ENCODE measurements at regions not wholly inside any gene's neighbourhood (a gene's known extent, or its start where the extent isn't known, plus 50 kb on each side); places are given as distances from the start of the nearest gene placed in this dataset.

GRCh38 chr16:64047207-64047606 lies 1074.7 kb downstream of the CDH11 start:
- DNase-seq (ENCODE audit: low read depth, low spot score), result no peak
- H3K4me2 ChIP-seq (ENCODE audit: control insufficient read depth, extremely low read depth, insufficient read depth, low read depth, low read length), result no peak overlapping the region
- H3K4me3 ChIP-seq (ENCODE audit: control insufficient read depth in 2 of 3, extremely low read depth in 1 of 3, insufficient read depth in 2 of 3, low read depth in 1 of 3, low read length in 3 of 3), result no peak overlapping the region
- FAIRE-seq, result no peak
- no peaks in the 10 kb centered on the region for H3K27me3 ChIP-seq (ENCODE audit: control insufficient read depth, extremely low read depth, insufficient read depth, low read length)
- dilution Hi-C loops (cut with MboI; ENCODE audit: extremely low pct_ligation_motif_present, low sequenced_read_pairs), result no loop called here
- no peak overlapping the region for H3K9ac ChIP-seq (ENCODE audit: control insufficient read depth, extremely low read depth, insufficient read depth, low read length)
- H3K79me2 ChIP-seq (ENCODE audit: control insufficient read depth, insufficient read depth, low read length), result no peaks in the 10 kb centered on the region
- TF ChIP-seq EZH2 (IDR thresholded peaks at IDR 0.05; ENCODE audit: low read length) (no peak), CTCF (optimal IDR thresholded peaks at IDR 0.05 in 1 of 3, IDR thresholded peaks at IDR 0.05 in 1 of 3, conservative IDR thresholded peaks at IDR 0.05 in 1 of 3; ENCODE audit: extremely low read depth in 1 of 3, insufficient read depth in 2 of 3, low read length in 3 of 3) (no peak)
- H3K36me3 ChIP-seq (ENCODE audit: control insufficient read depth in 2 of 2, extremely low read depth in 1 of 2, insufficient read depth in 2 of 2, low read length in 2 of 2), result no peaks in the 10 kb centered on the region
- no peaks in the 10 kb centered on the region for H4K20me1 ChIP-seq (ENCODE audit: control insufficient read depth, extremely low read depth, insufficient read depth, low read length)
- H3K27ac ChIP-seq (ENCODE audit: control insufficient read depth, insufficient read depth, low read length), result no peak overlapping the region
- no peaks in the 10 kb centered on the region for H3K4me1 ChIP-seq (ENCODE audit: control insufficient read depth, extremely low read depth, insufficient read depth, low read length)
- no peak overlapping the region for H2AFZ ChIP-seq (ENCODE audit: control insufficient read depth, low read length)
- no peaks in the 10 kb centered on the region for H3K9me3 ChIP-seq (ENCODE audit: control insufficient read depth, low read depth, low read length)
- no peaks in the 10 kb centered on the region for H3K9me1 ChIP-seq (ENCODE audit: control insufficient read depth, extremely low read depth, insufficient read depth, low read length)

GRCh38 chr16:64035337-64035736 lies 1086.5 kb downstream of the CDH11 start:
- FAIRE-seq, result no peak

More at GRCh38 chr16:64035337-64035736, 1086.5 kb downstream of the CDH11 start:
- TF ChIP-seq CTCF (optimal IDR thresholded peaks at IDR 0.05 in 1 of 3, IDR thresholded peaks at IDR 0.05 in 1 of 3, conservative IDR thresholded peaks at IDR 0.05 in 1 of 3; ENCODE audit: extremely low read depth in 1 of 3, insufficient read depth in 2 of 3, low read length in 3 of 3) (no peak), EZH2 (IDR thresholded peaks at IDR 0.05; ENCODE audit: low read length) (no peak)
- no peak overlapping the region for H3K27ac ChIP-seq (ENCODE audit: control insufficient read depth, insufficient read depth, low read length)
- H3K27me3 ChIP-seq (ENCODE audit: control insufficient read depth, extremely low read depth, insufficient read depth, low read length), result no peaks in the 10 kb centered on the region
- no peak overlapping the region for H3K4me3 ChIP-seq (ENCODE audit: control insufficient read depth in 2 of 3, extremely low read depth in 1 of 3, insufficient read depth in 2 of 3, low read depth in 1 of 3, low read length in 3 of 3)
- no peak for DNase-seq (ENCODE audit: low read depth, low spot score)
- no peaks in the 10 kb centered on the region for H4K20me1 ChIP-seq (ENCODE audit: control insufficient read depth, extremely low read depth, insufficient read depth, low read length)
- no peaks in the 10 kb centered on the region for H3K36me3 ChIP-seq (ENCODE audit: control insufficient read depth in 2 of 2, extremely low read depth in 1 of 2, insufficient read depth in 2 of 2, low read length in 2 of 2)
- H3K79me2 ChIP-seq (ENCODE audit: control insufficient read depth, insufficient read depth, low read length), result no peaks in the 10 kb centered on the region
- no peak overlapping the region for H2AFZ ChIP-seq (ENCODE audit: control insufficient read depth, low read length)
- no peak overlapping the region for H3K4me2 ChIP-seq (ENCODE audit: control insufficient read depth, extremely low read depth, insufficient read depth, low read depth, low read length)
- no peaks in the 10 kb centered on the region for H3K9me1 ChIP-seq (ENCODE audit: control insufficient read depth, extremely low read depth, insufficient read depth, low read length)
- H3K9ac ChIP-seq (ENCODE audit: control insufficient read depth, extremely low read depth, insufficient read depth, low read length), result no peak overlapping the region
- no peaks in the 10 kb centered on the region for H3K4me1 ChIP-seq (ENCODE audit: control insufficient read depth, extremely low read depth, insufficient read depth, low read length)
- no peaks in the 10 kb centered on the region for H3K9me3 ChIP-seq (ENCODE audit: control insufficient read depth, low read depth, low read length)
- dilution Hi-C loops (cut with MboI; ENCODE audit: extremely low pct_ligation_motif_present, low sequenced_read_pairs), result no loop called here

Measured in keratinocyte (primary cell).